ENCODE measurements at regions not wholly inside any gene's neighbourhood (a gene's known extent, or its start where the extent isn't known, plus 50 kb on each side); places are given as distances from the start of the nearest gene placed in this dataset.

DNA sequence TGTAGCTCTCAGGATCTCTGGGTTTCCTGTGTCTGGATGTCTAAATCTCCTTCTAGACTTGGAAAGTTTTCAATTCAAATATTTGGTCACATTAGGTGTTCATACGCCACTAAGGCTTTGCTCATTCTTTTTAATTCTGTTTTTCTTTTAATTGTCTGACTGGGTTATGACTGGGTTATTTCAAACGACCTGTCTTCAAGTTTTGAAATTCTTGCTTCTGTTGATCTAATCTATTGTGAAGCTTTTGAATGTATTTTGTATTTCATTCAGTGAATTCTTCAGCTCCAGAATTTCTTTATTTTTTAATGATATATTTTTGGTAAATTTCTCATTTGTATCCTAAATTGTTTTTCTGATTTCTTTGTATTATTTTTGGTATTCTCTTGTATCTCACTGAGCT, 81.0 kb upstream of the PCDH10 start:
- TF ChIP-seq, protein P1, sequence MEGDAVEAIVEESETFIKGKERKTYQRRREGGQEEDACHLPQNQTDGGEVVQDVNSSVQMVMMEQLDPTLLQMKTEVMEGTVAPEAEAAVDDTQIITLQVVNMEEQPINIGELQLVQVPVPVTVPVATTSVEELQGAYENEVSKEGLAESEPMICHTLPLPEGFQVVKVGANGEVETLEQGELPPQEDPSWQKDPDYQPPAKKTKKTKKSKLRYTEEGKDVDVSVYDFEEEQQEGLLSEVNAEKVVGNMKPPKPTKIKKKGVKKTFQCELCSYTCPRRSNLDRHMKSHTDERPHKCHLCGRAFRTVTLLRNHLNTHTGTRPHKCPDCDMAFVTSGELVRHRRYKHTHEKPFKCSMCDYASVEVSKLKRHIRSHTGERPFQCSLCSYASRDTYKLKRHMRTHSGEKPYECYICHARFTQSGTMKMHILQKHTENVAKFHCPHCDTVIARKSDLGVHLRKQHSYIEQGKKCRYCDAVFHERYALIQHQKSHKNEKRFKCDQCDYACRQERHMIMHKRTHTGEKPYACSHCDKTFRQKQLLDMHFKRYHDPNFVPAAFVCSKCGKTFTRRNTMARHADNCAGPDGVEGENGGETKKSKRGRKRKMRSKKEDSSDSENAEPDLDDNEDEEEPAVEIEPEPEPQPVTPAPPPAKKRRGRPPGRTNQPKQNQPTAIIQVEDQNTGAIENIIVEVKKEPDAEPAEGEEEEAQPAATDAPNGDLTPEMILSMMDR (IDR thresholded peaks at IDR 0.05), result no peak
- no peak for TF ChIP-seq POLR2A (IDR thresholded peaks at IDR 0.05)

All from breast epithelium (tissue), 3 donors.